Fibroblast of skin of right biceps (primary cell): ENCODE measurements at regions not wholly inside any gene's neighbourhood (a gene's known extent, or its start where the extent isn't known, plus 50 kb on each side); places are given as distances from the start of the nearest gene placed in this dataset.
"Not testable (repeated sequence)": the region's sequence is repeated elsewhere in the genome, so short reads cannot be mapped to it uniquely, and the experiment has no call there.

Experiments used
- DNase-seq: peaks from one replicate; pipeline ENCODE4 v3.0.0-alpha.2; 2013

DNA sequence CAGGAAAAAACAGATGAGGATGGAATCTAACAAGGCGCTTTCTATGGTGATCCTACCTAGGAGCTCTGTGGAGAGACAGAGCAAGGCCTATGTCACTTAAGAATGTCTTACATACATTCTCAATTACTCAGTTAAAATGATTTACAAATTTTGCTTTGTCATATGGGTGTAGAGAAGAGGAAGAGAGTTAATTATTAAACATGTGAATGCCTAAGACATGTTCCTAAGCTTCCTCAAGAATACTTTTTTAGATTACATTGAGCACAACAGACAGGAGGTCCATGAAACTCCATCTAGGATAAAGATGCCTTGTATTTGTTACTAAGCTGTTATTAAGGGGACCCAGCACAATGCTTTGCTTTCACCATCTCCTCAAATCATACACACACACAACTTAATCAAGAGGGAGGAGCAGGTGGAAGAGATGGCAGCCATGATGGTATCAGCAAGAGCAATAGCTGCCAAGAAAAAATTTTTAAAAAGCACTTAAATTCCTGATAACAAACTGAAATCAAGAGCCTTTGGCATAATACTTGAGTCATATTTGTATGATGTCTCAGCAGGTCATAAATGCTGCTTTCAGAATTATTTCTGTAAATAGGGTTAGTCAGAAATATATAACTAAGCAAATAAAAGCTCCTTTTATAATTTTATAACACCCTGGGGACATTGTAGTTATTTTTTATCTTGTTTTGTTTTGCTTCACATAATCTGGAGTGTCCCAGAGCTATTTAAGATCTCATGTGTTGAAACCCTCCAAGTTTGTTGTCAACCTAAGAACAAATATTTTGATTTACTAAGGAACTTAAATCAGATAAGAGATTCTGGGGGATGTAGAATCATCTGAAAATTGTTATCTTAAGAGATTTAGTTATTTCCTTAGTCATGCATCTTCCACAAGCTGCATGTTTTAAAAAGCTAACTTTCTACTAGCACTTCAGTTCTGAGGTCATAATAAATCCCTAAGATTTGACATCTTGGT, 70.0 kb upstream of the CD2AP start:
- peak; percentile 2 for DNase-seq

DNA sequence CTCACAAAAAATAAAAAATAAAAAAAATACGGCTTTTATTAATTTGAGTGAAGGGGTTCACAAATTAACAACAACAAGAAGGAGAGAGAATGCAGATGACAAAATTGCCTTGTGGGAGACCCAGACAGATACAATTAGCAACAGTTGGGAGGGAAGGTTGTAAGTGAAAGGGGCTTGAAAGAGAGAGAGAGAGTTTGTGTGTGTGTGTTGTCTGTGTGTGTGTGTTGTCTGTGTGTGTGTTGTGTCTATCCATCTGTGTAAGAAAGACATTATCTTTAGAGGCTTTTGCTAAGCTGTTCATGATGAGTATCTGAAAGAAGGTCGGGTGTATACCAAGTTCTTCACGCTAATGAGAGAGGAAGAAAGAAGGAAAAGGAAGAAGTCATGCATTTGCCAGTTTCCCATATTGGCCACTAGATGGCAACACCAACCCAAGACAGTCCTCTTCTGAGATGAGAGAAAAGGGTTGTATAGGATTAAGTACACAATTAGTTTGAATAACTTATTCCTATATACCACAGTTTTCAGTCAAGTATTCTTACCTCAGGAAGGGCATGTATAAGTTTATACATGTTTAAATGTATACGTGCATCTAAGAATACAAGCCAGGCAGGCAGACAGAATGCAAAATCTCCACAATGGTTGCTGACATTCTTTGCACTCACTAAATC, 63.7 kb upstream of the CD2AP start:
- peak; percentile 67 for DNase-seq

DNA sequence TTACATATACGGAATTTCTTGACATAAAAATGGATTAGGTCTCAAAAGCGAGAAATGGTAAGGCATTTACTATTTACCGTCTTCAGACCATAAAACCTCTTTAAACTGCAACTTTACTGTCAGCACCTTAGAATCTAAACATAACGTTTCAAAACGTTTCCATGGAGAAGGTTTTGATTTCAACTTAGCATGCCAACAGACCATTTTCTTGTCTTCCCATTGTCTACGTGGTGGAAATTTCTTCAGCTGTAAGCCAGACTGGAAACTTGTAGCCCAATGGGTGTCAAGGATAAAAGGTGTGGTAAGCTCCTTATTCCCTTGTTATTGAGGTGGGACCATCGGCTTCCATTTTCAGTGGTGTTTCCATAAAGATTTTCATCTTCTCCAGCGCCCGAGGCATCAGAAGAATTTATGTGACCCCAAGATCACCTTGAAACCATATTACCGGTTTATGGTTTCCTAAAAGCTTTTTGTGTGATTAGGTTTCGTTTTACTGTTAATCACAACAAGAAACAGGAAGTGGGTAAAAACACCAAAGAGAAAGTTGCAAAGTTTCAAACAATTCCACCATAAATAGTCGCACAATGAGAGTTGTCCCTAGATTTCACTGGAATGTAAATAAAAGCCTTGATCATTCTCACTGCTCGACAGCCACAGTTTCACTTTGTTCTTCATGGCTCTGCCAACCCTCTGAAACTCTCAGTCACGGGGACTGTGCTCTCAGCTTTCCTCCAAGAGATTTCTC, 63.0 kb upstream of the CD2AP start:
- DNase-seq: peak; percentile 28

DNA sequence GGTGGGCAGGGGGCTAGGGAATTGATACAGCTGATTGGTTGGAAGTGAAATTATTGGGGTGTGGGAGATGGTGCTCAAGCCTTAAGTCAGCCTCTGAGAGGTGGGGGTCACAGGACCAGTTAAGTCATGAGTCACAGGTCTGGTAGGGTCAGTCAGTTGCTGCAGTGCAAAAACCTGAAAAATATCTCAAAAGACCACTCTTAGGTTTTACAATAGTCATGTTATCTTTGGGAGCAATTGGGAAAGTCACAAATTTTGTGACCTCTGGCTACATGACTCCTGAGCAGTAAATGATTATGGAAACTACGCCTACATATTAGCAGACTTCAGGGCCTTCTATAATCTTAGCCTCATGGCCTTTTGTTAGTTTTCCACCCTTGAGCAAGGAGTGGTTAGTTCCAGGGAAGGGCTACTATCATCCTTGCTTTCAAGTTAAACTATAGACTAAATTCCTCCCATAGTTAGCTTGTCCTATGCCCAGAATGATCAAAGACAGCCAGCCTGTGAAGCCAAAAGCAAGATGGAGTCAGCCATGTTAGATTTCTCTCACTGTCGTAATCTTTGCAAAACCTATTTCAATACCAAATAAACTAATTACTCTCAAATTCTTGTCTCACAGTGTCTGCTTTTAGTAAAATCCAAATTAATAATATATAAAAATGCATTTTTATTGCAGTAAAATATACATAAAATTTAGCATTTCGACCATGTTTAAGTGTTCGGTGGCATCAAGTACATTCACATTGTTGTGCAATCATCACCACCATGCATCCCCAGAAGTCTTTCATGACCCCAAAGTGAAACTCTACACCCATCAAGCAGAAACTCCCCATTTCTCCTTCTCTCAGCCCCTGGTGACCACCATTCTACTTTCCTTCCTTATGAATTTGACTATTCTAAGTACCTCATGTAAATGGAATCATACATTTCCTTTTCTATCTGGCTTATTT, 60.9 kb upstream of the CD2AP start:
- no peak for DNase-seq

DNA sequence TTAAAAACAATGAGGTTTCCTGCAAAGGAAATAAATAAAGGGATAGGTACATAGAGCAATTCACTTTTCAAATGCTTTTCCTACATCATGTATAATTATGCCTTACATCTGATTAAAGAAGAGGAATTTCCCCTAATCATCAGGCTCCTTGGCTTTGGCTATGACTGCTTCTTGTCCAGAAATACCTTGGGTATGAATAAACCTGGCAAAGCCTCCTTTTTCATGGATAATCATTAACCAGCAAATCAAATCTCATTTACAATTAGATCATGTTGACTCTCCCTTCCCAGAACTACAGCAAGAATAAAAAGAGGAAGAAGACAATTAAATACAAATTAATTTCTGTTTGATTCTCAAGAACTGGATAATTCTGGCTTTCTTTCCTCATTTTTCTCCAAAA, 58.0 kb upstream of the CD2AP start:
- peak; percentile 16 for DNase-seq

DNA sequence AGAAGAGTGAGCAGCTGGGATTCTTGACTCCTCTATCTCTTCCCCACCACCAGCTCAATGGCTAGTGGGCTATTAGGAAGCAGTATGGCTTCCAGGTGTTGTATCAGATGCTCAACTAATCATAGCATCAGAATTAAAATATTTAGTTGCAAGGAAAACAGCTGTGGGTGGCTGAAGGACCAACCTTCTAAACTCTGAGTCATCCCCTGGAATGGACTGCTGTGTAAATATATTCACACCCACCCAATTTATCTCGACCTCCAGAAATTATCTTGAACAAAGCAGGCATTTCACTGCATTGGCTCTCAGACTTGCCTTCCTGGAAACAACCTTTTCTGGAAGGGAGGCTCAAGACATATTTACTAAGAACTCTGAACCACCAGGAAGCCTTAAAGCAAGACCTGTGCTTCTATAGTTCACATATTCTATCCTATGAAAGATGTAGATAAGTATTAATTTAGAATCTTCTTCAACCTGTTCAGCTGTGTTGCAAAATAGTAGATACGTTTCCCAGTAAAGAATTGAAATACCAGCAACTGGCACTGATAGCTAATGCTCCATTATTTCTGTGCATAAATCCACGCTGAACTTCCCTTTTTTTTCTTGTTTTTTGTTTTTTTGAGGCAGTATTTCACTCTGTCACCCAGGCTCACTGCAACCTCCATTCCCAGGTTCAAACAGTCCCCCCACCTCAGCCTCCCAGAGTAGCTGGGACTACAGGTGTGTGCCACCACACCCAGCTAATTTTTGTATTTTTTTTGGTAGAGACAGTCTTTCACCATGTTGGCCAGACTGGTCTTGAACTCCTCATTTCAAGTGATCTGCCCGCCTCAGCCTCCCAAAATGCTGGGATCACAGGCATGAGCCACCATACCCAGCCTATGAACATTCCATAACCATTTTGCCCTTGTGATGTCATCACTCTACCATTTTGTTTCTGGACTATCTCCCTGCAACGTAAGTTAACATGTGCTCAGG, 56.9 kb upstream of the CD2AP start:
- peak; percentile 25 for DNase-seq

DNA sequence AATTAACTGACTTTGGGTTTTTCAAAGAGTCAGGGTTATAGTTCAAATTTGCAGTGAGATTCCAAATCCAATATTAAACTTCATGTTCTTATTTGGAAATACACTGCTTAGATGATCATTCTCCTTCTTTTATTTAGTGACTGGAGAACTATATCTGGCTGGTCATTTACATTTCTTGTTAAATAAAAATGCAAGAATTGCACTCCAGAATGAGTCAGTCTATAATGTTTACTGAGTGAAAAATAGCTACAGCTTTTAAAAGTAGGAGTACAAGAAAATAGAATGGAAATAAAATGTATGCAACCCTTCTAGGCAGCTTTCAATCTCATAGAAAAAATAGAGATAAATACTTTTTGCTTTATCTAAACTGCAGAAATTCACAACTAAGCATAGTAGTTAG, 54.5 kb upstream of the CD2AP start:
- DNase-seq: no peak

DNA sequence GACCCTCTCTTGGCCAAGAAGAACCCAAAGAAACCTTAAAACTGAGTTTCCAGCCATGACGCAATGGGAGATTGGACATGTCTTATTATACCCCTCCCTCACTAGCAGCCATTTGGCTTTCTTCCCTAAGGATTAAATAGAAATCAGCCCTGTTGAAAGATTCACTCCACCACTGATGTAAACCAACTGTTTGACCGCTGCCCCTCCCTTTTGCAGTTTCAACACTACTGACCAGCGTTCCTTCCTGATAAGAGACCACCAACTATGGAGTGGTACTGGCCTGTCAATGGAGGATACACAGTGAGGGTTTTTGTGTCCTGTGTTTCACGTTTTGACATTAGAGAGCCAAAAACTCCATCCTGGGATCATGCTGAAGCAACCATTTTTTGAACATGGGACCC, 53.2 kb upstream of the CD2AP start:
- no peak for DNase-seq

DNA sequence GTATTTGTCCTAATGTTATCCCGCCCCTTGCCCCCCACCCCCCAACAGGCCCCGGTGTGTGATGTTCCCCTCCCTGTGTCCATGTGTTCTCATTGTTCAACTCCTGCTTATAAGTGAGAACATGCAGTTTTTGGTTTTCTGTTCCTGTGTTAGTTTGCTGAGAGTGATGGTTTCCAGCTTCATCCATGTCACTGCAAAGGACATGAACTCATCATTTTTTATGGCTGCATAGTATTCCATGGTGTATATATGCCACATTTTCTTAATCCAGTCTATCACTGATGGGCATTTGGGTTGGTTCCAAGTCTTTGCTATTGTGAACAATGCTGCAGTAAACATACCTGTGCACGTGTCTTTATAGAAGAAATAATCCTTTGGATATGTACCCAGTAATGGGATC, 51.9 kb upstream of the CD2AP start:
- DNase-seq: not testable (repeated sequence)

DNA sequence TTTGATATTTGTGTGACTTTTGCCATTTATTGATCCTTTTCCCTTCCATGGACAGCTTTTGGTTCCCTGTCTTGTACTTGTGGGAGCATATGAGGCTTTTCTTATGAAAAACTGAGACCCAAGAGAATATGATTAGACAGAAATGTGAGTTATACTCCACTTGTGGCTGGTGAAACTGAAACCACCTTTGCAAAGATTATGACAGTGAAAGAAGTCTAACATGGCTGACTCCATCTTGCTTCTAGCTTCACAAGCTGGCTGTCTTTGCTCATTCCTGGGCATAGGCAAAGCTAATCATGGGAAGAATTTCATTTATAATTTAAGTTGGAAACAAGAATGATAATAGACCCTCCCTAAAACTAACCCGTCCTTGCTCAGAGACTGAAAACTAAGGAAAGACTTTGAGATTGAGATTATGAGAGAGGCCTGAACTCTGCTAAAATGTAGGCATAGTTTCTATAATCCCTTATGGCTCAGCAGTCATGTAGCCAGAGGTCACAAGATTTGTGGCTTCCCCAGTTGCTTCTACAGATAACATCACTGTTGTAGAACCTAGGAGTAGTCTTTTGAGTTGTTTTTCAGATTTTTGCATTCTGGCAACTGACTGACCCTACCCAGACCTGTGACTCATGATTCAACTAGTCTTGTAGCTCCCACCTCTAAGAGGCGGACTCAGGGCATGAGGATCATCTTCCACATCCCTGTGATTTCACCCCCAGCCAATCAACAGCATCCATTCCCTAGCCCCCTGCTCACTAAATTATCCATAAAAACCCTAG, 50.9 kb upstream of the CD2AP start:
- no peak for DNase-seq

DNA sequence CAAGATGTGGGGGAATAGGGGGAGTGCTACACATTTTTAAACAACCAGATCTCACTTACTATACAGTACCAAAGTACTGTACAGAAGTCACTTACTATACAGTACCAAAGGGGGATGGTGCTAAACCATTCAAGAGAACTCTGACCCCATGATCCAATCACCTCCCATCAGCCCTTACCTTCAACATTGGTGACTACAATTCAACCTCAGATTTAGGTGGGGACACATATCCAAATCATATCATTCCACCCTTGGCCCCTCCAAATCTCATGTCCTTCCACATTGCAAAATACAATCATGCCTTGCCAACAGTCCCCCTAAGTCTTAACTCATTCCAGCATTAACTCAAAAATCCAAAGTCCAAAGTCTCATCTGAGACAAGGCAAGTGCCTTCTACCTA, 49.9 kb upstream of the CD2AP start:
- no peak for DNase-seq
